ENCODE measurements at regions not wholly inside any gene's neighbourhood (a gene's known extent, or its start where the extent isn't known, plus 50 kb on each side); places are given as distances from the start of the nearest gene placed in this dataset.

DNA sequence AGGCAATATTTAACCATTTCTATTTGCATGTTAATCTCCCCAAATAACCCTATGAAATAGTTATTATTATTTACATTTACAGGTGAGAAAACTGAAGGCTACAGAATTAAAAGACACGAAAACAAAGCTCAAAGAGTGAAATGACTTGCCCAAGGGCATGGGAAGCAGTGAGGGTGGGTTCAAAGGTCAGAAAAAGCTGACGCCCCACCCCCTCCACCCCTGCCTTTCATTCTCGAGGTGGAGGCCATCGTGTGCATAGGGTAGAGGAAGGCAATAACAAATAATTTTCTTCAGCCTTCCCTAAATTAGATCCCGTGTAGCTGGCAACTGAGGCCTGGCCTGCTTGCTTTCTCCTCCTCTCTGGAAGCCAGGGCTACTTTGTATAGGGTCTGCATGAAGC, 56.1 kb upstream of the RBFOX2 start:
- TF ChIP-seq NRF1 (conservative IDR thresholded peaks at IDR 0.05; ENCODE audit: low read depth, low read length) (no peak), REST (IDR thresholded peaks at IDR 0.05; ENCODE audit: low read depth, low read length) (no peak), RAD21 (IDR thresholded peaks at IDR 0.05; ENCODE audit: insufficient read depth, low read depth, low read length) (no peak), POLR2A (IDR thresholded peaks at IDR 0.05; ENCODE audit: low read depth, low read length) (no peak), RFX5 (IDR thresholded peaks at IDR 0.05; ENCODE audit: low read depth, low read length) (no peak), JUND (IDR thresholded peaks at IDR 0.05; ENCODE audit: low read depth, low read length) (no peak), SP1 (IDR thresholded peaks at IDR 0.05; ENCODE audit: low read depth, low read length) (no peak), BCL3 (IDR thresholded peaks at IDR 0.05; ENCODE audit: borderline replicate concordance, insufficient read depth, low read depth, low read length, poor library complexity, severe bottlenecking) (no peak), RCOR1 (conservative IDR thresholded peaks at IDR 0.05; ENCODE audit: low read depth, low read length) (no peak), CHD4 (IDR thresholded peaks at IDR 0.05) (no peak)
- TF ChIP-seq, protein P1, sequence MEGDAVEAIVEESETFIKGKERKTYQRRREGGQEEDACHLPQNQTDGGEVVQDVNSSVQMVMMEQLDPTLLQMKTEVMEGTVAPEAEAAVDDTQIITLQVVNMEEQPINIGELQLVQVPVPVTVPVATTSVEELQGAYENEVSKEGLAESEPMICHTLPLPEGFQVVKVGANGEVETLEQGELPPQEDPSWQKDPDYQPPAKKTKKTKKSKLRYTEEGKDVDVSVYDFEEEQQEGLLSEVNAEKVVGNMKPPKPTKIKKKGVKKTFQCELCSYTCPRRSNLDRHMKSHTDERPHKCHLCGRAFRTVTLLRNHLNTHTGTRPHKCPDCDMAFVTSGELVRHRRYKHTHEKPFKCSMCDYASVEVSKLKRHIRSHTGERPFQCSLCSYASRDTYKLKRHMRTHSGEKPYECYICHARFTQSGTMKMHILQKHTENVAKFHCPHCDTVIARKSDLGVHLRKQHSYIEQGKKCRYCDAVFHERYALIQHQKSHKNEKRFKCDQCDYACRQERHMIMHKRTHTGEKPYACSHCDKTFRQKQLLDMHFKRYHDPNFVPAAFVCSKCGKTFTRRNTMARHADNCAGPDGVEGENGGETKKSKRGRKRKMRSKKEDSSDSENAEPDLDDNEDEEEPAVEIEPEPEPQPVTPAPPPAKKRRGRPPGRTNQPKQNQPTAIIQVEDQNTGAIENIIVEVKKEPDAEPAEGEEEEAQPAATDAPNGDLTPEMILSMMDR (IDR thresholded peaks at IDR 0.05 in 2 of 3, conservative IDR thresholded peaks at IDR 0.05 in 1 of 3; ENCODE audit: control insufficient read depth in 2 of 3, extremely low read depth in 1 of 3, insufficient read depth in 1 of 3, low read depth in 3 of 3, low read length in 3 of 3): no peak
- TF ChIP-seq, protein P2, sequence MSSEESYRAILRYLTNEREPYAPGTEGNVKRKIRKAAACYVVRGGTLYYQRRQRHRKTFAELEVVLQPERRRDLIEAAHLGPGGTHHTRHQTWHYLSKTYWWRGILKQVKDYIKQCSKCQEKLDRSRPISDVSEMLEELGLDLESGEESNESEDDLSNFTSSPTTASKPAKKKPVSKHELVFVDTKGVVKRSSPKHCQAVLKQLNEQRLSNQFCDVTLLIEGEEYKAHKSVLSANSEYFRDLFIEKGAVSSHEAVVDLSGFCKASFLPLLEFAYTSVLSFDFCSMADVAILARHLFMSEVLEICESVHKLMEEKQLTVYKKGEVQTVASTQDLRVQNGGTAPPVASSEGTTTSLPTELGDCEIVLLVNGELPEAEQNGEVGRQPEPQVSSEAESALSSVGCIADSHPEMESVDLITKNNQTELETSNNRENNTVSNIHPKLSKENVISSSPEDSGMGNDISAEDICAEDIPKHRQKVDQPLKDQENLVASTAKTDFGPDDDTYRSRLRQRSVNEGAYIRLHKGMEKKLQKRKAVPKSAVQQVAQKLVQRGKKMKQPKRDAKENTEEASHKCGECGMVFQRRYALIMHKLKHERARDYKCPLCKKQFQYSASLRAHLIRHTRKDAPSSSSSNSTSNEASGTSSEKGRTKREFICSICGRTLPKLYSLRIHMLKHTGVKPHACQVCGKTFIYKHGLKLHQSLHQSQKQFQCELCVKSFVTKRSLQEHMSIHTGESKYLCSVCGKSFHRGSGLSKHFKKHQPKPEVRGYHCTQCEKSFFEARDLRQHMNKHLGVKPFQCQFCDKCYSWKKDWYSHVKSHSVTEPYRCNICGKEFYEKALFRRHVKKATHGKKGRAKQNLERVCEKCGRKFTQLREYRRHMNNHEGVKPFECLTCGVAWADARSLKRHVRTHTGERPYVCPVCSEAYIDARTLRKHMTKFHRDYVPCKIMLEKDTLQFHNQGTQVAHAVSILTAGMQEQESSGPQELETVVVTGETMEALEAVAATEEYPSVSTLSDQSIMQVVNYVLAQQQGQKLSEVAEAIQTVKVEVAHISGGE (CRISPR knock-in tag; IDR thresholded peaks at IDR 0.05): no peak

All from GM12878 (cell line).